GM10248 (cell line): ENCODE measurements at regions not wholly inside any gene's neighbourhood (a gene's known extent, or its start where the extent isn't known, plus 50 kb on each side); places are given as distances from the start of the nearest gene placed in this dataset.
A peak's percentile ranks its signal among the peaks of the same experiment; 100 is the strongest.

ENCODE experiments used
- CTCF ChIA-PET: fragments of 300-600 bp; sonication (Branson Sonifier 250); formaldehyde crosslinking; extraction: SDS; loops from one replicate; lab custom pipeline; 2021; ENCODE audit warnings: antibody characterized with exemption; lab: Yijun Ruan, JAX
- POLR2A ChIA-PET: fragments of 350-650 bp; sonication (Branson Sonifier 250); formaldehyde crosslinking; extraction: SDS; loops from one replicate; lab custom pipeline; 2020; ENCODE audit warnings: antibody characterized with exemption; lab: Yijun Ruan, JAX
- DNase-seq: peaks from one replicate; pipeline ENCODE4 v3.0.0; 2012; ENCODE audit errors: extremely low spot score
- TF ChIP-seq, protein P1 (sequence below): IDR thresholded peaks from 2 replicates; pipeline ENCODE4 v1.5.1; 2012; ENCODE audit warnings: mild to moderate bottlenecking, low read depth; ENCODE audit errors: extremely low read depth, missing control alignments, control extremely low read depth

DNA sequence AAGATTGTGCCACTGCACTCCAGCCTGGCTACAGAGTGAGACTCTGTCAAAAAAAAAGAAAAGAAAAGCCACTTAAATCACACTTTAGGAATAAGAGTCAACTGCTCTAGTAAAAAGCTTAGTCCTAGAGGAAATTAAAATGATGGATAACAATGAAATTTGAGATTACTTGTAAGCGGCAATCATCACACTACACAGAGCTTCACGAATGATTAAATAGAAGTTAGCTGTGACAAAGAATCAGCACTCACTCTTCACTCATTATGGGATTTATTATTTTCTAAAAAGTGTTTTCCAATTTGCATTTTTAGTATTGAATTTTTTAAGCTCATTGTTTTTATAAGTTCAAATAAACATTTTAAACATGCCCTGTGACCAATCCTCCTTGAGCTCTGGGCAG lies 718.0 kb downstream of the UTRN start:
- DNase-seq = no peak
- TF ChIP-seq, protein P1, sequence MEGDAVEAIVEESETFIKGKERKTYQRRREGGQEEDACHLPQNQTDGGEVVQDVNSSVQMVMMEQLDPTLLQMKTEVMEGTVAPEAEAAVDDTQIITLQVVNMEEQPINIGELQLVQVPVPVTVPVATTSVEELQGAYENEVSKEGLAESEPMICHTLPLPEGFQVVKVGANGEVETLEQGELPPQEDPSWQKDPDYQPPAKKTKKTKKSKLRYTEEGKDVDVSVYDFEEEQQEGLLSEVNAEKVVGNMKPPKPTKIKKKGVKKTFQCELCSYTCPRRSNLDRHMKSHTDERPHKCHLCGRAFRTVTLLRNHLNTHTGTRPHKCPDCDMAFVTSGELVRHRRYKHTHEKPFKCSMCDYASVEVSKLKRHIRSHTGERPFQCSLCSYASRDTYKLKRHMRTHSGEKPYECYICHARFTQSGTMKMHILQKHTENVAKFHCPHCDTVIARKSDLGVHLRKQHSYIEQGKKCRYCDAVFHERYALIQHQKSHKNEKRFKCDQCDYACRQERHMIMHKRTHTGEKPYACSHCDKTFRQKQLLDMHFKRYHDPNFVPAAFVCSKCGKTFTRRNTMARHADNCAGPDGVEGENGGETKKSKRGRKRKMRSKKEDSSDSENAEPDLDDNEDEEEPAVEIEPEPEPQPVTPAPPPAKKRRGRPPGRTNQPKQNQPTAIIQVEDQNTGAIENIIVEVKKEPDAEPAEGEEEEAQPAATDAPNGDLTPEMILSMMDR = no peak
- ChIA-PET POLR2A (no interaction called here), CTCF (interaction anchor here (1.1 kb wide), 1 partner anchor 28 kb away, joined by 3 read pairs; no protein-coding TSS in a partner anchor)

DNA sequence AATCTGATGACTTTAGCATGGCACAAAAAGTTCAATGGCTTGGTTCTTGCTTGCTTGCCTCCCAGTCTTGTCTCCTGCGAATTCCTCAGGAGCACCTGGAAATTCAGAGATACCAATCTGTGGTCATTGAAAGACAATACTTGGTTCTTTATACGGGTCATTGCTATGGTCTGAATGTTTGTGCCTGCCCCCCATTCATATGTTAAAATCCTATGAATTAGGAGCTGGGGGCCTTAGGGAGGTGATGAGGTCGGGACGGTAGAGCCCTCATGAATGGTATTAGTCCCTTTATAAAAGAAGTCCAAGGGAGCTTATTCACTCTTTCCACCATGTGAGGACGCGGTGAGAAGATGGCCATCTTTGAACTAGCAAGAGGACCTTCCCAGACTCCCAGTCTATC lies 721.8 kb downstream of the UTRN start:
- POLR2A ChIA-PET = no interaction called here
- CTCF ChIA-PET = no interaction called here
- no peak for DNase-seq
- TF ChIP-seq, protein P1 = no peak

DNA sequence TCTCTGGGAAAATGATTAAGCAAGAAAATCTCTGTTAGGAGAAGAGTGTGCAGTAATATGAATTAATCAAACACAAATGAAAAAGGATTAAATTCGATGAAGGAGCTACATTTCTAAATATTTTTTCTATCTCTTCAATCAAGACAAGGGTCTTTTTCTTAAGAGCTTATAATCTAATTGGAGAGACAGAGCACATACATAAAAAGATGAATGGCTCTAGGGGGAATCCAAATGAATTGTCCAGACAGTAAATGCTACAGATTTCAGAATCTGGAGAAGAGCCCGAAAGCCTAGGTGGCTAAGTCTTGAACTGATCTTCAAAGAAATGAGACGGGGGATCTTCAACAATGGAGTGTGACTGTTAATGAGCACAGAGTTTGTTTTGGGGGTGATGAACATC lies 723.6 kb downstream of the UTRN start:
- ChIA-PET POLR2A (no interaction called here), CTCF (interaction anchor here (1.6 to 1.7 kb wide), 2 partner anchors 11 to 18 kb away, joined by 6 to 9 read pairs; no protein-coding TSS in a partner anchor)
- TF ChIP-seq, protein P1 = no peak
- DNase-seq = no peak

DNA sequence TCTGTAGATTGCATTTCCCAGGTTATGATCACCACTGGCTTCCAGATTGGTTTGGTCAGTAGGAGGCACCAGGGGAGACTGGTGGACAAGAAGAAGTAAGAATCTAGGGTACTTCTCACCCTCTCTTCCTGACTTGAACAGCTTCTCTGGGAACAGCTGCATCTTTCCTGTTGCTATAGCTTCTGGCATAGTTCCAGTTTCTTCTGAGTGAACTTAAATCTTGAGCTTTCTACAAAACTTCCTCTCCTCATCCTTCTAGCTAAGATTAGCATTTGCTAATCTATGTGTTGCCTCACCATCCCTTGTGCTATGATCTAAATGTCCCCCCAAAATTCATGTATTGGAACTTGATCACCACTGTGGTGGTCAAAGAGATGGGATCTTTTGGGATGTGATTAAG lies 724.6 kb downstream of the UTRN start:
- ChIA-PET POLR2A (no interaction called here), CTCF (interaction anchor here (1.6 to 1.7 kb wide), 2 partner anchors 12 to 17 kb away, joined by 6 to 9 read pairs; no protein-coding TSS in a partner anchor)
- TF ChIP-seq, protein P1 = no peak
- no peak for DNase-seq

DNA sequence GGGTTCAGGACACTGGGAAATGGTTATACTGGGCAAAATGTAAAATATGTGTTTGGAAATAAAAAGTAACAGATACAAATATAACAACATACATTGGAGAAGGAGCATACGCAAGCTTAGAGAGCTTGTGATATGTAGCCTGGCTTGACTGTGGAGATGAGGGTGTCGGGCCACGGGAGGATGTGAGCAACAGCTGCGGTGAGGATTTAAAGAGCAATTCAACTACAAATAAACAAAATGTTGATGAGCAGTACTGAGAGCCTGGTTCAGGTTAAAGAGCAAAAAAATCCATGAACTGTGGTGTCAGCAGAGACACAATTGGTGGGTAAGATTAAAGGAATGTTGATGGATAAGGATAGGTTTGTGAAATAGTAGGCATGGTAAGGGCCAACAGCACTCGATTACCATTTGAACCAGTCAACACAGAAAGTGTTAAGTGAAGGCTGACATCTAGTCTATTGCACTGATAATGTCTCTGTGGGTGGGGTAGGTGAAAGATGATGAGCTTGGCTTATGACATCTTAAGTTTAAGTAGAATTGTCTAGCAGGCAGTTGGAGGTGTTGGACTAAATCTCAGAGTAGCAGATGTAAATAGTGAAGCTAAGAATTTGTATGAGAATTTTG lies 723.2 kb downstream of the EPM2A start:
- ChIA-PET POLR2A (no interaction called here), CTCF (no interaction called here)
- TF ChIP-seq, protein P1 = no peak
- no peak for DNase-seq

DNA sequence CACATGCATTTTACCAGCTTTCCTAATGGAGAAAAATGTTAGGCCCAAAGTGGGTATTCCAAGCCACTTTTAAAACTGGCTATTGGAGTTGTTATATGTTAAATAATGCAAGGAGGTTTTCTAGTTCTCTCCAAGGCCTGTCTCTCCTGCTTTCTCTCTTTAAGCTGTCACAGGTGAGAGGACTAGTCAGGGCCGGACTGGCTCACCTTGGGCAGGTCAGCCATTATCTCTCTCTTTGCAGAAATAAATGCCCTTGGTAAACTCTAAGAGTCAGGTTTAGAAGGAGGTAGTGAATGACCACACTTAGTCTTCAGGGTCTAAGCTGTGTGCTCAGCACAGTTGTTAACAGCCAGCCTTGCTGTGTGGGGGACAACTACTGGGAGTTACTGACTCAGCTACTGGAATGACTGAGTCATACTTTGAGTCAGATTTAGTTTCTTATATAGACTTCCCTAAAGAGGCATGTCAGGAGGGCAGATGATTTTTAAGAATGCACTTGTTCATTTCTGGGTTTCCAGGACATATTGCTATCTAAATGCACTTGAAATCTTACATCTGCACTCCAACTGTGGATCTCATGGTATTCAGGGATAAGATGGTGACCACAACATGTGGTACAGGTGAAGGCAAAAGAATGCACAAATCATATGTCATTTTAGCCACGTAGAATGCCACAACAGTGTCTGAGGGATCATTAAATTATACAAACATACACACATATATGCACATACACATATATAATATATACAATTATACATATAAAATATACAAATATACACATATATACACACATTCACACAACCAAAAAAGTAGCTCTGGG lies 719.4 kb downstream of the EPM2A start:
- TF ChIP-seq, protein P1 = no peak
- CTCF ChIA-PET = interaction anchor here (1.3 kb wide), 1 partner anchor 618 kb away, joined by 3 read pairs; no protein-coding TSS in a partner anchor
- POLR2A ChIA-PET = no interaction called here
- DNase-seq = peak; percentile 37
